ENCODE measurements at regions not wholly inside any gene's neighbourhood (a gene's known extent, or its start where the extent isn't known, plus 50 kb on each side); places are given as distances from the start of the nearest gene placed in this dataset.

DNA sequence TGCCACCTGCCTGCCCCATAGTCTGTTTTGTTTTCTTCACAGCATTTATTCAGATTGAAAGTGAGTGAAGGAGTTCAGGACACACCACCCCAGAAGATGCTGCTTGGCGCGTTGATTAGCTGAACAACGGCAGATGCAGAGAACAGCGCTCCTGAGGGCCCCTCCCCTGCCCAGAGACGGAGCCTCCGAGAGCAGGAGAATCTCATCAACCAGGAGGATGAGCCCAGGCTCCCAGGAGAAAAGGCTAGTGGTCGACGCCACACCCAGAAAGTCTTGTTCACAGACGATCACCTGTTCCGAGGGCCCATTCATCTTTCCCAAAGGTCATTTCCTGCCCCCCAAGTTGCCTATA, 180.4 kb upstream of the PPP1R26 start:
- TF ChIP-seq, protein P1, sequence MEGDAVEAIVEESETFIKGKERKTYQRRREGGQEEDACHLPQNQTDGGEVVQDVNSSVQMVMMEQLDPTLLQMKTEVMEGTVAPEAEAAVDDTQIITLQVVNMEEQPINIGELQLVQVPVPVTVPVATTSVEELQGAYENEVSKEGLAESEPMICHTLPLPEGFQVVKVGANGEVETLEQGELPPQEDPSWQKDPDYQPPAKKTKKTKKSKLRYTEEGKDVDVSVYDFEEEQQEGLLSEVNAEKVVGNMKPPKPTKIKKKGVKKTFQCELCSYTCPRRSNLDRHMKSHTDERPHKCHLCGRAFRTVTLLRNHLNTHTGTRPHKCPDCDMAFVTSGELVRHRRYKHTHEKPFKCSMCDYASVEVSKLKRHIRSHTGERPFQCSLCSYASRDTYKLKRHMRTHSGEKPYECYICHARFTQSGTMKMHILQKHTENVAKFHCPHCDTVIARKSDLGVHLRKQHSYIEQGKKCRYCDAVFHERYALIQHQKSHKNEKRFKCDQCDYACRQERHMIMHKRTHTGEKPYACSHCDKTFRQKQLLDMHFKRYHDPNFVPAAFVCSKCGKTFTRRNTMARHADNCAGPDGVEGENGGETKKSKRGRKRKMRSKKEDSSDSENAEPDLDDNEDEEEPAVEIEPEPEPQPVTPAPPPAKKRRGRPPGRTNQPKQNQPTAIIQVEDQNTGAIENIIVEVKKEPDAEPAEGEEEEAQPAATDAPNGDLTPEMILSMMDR (IDR thresholded peaks at IDR 0.05) = no peak
- no peak for TF ChIP-seq POLR2A (IDR thresholded peaks at IDR 0.05)
- no peak overlapping the region for H3K4me3 ChIP-seq (ENCODE audit: low read depth, poor library complexity, severe bottlenecking)
- WGBS, 2 donors = 65 to 68% methylated on average over 10 of the region's 10 CpGs
- intact Hi-C loops (cut with DNase I; ENCODE audit: low total_unique reads) = no loop called here
- DNase-seq (ENCODE audit: low spot score in 2 of 2) = no peak

GRCh38 chr9:135299651-135300345, 179.8 kb upstream of the PPP1R26 start:
- intact Hi-C loops (cut with DNase I; ENCODE audit: low total_unique reads) = no loop called here
- TF ChIP-seq, protein P1 (IDR thresholded peaks at IDR 0.05) = no peak
- TF ChIP-seq POLR2A (IDR thresholded peaks at IDR 0.05) = no peak
- WGBS, 2 donors = 53 to 60% methylated on average over 8 to 13 of the region's 16 CpGs
- peak in 1 of 2 donors; percentile 65 for DNase-seq (ENCODE audit: low spot score in 2 of 2)
- H3K4me3 ChIP-seq (ENCODE audit: low read depth, poor library complexity, severe bottlenecking) = no peak overlapping the region

- intact Hi-C loops (cut with DNase I; ENCODE audit: low total_unique reads) = no loop called here
- no peak overlapping the region for H3K4me3 ChIP-seq (ENCODE audit: low read depth, poor library complexity, severe bottlenecking)
- TF ChIP-seq, protein P1 (IDR thresholded peaks at IDR 0.05) = no peak
- peak in 1 of 2 donors; percentile 80 for DNase-seq (ENCODE audit: low spot score in 2 of 2)
- 34 to 37% methylated on average over 19 to 21 of the region's 21 CpGs for WGBS, 2 donors
Observed at GRCh38 chr9:135300346-135301141, 179.0 kb upstream of the PPP1R26 start.

DNA sequence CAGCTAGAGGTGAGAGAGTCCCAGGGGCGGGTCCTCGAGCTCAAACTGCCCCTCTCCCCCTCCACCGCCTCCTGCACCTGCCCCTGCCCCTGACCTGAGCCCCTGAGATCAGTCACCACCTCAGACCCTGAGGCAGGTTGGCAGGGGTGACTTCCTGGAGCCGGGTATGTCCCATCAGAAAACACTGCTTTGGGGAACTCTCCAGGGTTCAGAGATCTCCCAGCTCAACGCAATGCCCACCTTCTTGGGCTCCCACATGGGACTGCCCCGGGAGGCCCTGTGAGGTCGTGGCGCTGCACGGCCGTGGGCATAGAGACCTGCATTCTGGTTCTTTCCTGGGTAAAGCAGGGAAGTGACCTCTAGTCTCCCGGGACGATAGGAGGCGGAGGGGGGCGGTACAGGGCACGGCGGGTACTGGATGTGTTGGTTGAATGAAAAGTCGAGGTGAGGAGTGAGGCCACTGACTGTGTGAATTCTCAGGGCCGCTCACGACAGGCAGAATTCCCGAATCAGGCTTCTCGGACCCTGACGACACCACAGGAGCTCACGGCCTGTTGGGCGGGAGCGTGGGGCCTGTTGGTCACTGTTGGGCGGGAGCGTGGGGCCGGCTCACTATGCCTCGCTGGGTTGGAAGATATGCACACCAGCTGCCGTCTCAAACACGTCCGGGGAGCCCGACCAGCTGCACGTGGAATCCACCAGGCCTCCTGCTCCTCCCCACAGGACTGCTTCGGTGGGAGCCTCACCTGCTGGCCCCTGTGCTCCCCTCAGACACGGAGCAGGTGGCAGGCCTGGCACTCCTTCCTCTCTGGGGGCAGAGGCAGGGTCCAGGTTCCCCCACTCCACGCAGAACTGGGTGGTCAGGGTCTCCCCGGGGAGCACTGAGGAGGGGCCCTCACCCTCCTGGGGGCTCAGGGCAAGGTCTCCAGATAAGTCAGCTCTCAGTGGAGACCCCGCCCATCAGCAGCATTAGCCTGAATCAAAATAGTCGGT, 178.0 kb upstream of the PPP1R26 start:
- intact Hi-C loops (cut with DNase I; ENCODE audit: low total_unique reads) = no loop called here
- WGBS, 2 donors = 58 to 79% methylated on average over 28 to 31 of the region's 40 CpGs
- peak in 1 of 2 donors; percentile 78 for DNase-seq (ENCODE audit: low spot score in 2 of 2)
- TF ChIP-seq POLR2A (IDR thresholded peaks at IDR 0.05) = no peak
- TF ChIP-seq, protein P1 (IDR thresholded peaks at IDR 0.05) = no peak
- H3K4me3 ChIP-seq (ENCODE audit: low read depth, poor library complexity, severe bottlenecking) = no peak overlapping the region

DNA sequence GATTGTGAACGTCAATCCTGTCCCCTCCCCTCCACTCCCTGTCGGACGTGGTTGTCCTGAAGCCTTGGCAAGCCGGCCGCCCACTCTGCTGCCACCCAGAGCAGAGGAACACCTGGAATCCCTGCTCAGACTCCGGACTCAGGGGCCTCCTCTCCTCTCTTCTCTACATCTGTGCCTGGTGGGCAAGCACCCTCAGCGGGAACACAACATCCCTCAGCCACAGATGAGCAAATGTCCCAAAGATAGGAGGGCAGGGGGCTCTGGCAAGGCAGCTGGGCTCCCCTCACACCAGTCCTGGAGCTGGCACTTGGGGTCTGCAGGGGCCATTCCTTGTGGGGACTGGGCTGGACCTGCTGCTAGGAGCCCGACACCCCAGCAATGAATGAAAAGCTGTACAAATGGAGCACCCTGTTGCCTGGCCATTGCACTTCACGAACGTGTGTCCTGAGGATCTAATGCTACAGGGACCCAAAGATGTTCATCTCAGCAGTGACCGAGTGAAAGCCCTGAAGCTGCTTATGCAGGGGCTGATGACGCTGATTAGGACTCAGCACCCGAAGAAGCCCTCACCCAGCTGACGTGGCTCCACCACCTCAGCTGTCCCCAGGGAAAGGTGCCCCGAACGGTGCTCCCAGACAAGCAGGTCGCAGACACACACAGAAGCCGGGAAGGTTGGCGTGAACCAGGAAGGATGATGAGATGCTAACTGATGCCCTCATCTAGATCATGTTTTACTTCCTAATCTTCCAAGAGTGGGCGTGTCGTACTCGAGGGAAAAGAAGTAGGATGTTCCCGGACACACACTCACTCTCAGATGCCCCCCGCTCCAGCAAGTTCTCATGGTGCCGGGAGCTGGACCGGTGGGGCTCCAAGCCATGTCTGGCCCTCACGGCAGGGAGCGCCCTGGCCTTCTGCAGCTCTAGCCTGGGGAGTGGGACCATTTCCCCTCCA, 177.0 kb upstream of the PPP1R26 start:
- intact Hi-C loops (cut with DNase I; ENCODE audit: low total_unique reads) = no loop called here
- no peak overlapping the region for H3K4me3 ChIP-seq (ENCODE audit: low read depth, poor library complexity, severe bottlenecking)
- whole genome bisulfite sequencing, 2 donors = 78 to 79% methylated on average over 28 of the region's 28 CpGs
- peak in 1 of 2 donors; percentile 74 for DNase-seq (ENCODE audit: low spot score in 2 of 2)
- no peak for TF ChIP-seq POLR2A (IDR thresholded peaks at IDR 0.05)
- TF ChIP-seq, protein P1 (IDR thresholded peaks at IDR 0.05) = no peak
